HG02870 (cell line): ENCODE measurements at regions not wholly inside any gene's neighbourhood (a gene's known extent, or its start where the extent isn't known, plus 50 kb on each side); places are given as distances from the start of the nearest gene placed in this dataset.

Source experiments
- ATAC-seq: cut with Tn5 transposase; IDR thresholded peaks from one replicate; pipeline ENCODE4 v1.9.1; 2021; ENCODE audit warnings: mild to moderate bottlenecking, moderate library complexity; ENCODE audit not compliant: unreplicated experiment

DNA sequence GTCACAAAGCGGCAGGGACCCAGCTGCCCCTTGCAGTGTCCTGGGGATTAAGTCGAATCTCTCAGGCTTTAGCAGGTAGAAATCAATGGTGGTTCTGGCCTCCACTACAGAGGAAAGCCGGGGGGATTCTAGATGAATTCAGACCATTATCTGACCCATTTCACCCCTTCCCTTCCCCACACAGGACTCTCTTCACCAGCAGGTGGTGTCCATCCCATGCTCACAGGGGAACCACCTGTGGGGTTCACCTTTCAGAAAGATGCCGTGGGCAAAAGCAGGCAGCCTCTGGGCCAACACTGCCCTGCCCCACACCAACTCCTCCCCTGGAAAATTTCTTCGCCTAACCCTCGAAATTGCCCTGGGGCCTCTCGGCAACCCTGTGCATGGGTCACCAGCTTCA, 123.8 kb upstream of the GGTLC1 start:
- no peak for ATAC-seq

GRCh38 chr20:24111858-24112257, 123.3 kb upstream of the GGTLC1 start:
- ATAC-seq: no peak

DNA sequence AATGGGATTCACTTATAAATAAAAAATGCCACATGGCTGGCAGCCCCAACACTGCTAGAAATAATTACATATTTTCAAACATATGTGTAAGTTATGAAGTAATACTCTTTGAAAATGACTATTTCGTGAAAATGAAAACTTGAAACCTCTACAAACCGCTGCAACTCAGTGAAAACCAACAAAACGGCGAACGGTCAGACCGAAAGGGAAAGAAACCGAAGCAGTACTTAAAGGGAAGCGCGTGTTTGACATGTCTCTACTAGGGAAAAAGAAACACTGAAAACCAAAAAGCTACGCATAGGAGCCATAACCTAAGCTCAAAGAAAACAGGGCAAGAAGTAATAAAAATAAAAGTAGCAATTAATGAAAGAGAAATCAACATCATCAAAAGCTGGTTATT, 121.0 kb upstream of the GGTLC1 start:
- ATAC-seq: no peak

- ATAC-seq: no peak
These were observed 120.4 kb upstream of the GGTLC1 start for GRCh38 chr20:24109008-24109407.

- no peak for ATAC-seq
These were observed 120.0 kb upstream of the GGTLC1 start for GRCh38 chr20:24108581-24108980.

GRCh38 chr20:24106801-24107445, 118.3 kb upstream of the GGTLC1 start:
- ATAC-seq: no peak

- no peak for ATAC-seq
These were observed 117.7 kb upstream of the GGTLC1 start for GRCh38 chr20:24106150-24106800.

DNA sequence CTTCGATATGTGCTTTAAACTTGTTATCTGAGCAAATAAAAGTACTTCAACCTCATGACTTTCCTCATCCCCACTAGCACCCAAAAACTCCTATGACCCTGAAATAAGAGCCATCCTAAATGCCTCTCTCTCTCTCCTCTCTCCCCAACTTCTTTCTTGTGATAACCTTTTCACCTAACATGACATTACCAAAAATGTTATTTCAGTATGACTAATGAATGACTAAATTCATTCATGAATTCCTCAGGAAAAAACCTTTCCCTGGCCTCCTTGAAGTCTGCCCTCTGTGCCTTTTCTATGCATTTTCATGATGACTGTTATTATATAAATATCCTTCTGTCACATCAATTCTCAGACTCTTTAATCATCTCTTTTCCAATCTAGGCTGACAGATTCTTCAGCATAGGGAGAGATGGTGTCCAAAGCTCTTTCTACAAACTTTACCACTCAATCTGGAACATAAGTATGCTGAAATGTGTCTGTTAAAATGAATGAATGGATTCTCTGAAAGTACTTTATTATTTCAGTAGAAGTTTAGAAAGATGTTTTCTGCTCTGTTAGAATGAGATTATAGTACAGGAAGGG, 114.3 kb upstream of the GGTLC1 start:
- no peak for ATAC-seq

DNA sequence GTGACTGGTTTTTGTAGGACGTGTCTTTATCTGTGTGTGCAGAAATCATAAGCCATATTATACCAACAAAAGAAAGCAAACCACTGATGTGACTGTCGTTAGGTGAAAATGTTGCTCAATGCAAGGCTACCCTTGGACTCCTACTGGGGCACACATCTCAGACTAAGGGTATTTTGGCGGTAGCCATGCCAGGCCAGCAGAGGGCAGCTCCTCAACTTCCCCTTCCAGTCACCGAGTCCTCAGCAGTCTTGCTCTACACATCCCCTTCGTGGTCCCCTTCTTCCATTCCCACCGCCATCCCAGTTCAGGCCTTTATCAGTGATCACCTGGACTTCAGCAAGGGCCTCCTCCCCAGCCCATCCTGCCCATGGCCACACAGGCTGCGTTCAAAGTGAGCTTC, 113.7 kb upstream of the GGTLC1 start:
- no peak for ATAC-seq

GRCh38 chr20:24100370-24101011, 111.9 kb upstream of the GGTLC1 start:
- ATAC-seq: peak; percentile 89

GRCh38 chr20:24098886-24099285, 110.3 kb upstream of the GGTLC1 start:
- no peak for ATAC-seq

GRCh38 chr20:24097506-24098245, 109.1 kb upstream of the GGTLC1 start:
- ATAC-seq: no peak

DNA sequence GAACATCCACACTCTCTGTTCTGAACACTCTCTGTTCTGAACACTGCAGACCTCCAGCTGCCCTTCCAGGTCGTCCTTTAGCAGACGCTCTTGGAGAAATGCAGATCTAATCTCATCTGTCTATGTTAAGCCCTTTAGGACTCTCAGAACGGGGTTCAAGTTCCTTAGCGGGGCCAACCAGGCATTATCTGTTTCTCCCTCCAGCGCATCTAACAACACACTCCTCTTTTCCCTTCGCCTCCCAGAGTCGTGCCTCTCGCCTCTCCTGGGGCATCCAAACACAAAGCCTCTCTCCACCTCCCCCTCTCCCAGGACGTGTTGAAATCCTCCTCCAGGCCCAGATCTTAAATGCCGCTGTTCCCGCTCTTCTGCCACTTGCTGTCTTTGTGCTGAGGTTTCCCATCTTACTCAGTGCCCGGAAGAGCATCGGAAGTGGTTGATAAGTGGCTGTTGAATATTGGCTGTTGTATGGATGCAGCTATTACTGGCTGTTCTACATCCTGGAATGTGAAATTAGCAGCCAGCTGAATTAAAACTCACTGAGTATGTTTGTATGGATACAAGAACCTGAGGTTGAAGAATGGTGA, 108.4 kb upstream of the GGTLC1 start:
- no peak for ATAC-seq

GRCh38 chr20:24096264-24096663, 107.7 kb upstream of the GGTLC1 start:
- no peak for ATAC-seq

DNA sequence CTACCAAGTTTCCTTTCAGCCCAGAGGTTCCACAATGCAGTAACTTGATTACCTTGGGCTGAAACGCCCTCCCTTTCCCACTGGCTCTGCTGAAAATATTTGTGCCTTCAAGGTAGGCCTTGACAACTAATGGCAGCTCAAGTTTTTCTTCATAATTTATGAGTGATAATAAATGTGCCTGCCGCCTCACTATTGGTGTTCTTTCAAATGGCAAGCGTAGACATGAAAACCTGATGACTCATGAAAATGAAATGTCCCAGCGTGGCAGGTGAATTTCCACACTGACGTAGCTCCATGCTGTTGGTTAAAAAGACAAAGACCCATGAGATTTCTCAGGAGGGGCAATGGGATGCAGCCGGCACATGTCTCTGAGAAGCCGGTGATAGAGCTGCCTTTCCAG, 107.2 kb upstream of the GGTLC1 start:
- ATAC-seq: no peak

DNA sequence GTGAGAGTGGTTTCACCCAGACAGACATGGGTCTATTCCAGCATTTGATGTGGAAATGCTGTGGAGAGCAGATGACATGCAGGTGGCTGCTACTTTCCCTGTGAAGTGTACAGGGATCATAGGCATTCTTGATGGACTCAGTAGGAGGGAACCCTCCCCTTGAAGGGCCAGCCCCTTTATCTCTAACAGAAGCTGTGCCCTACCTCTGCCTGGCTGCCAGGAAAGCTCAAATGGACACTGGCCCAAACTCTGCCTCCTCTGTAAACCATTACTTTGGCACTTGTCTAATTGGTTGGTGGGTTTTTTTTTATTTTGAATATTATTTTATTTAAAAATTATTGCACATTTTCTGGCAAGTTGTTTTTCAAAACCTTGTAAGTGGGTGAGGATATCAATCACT, 106.7 kb upstream of the GGTLC1 start:
- ATAC-seq: no peak

- ATAC-seq: no peak
These were observed 101.0 kb upstream of the GGTLC1 start for GRCh38 chr20:24089576-24089975.

DNA sequence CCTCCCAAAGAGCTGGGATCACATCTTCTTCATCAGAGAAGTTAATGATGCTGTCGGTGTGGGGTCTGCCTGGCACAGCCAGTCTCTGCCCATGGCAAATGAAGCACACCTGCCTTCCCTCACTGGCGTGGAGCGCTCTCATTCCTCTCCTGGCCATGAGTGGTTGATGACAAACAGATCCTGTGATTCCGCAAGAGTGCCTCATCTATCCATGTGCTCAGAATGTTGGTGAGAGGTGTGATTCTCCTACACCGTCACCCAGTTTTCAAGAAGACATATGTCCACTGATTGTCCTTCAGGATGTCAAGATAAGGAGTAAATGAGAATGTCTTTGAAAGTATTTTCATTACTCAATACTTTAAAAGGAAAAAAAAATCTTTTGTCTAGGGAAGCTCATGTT, 97.5 kb upstream of the GGTLC1 start:
- ATAC-seq: no peak

GRCh38 chr20:24084281-24084680, 95.7 kb upstream of the GGTLC1 start:
- no peak for ATAC-seq

- no peak for ATAC-seq
These were observed 92.5 kb upstream of the GGTLC1 start for GRCh38 chr20:24081077-24081476.
